ENCODE measurements at regions not wholly inside any gene's neighbourhood (a gene's known extent, or its start where the extent isn't known, plus 50 kb on each side); places are given as distances from the start of the nearest gene placed in this dataset.

DNA sequence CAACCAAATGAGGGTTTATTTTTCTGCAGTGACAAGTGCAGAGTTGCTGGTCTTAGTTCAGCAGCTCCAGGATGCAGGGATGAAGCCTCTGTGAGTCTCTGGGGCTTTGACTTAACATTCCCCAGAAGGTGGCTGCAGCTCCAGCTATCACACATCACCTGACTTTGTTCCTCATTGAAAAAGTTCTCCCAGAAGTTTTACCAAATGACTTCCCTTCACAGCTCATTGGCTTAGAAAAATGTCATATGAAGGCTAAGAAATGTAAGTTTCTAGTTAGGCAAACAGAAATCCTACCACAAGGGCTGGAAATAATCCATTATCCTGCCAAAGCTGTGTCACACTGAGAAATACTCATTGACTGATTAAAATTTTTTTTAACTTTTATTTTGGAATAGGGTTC lies 184.9 kb downstream of the MINAR1 start:
- TF ChIP-seq, protein P1, sequence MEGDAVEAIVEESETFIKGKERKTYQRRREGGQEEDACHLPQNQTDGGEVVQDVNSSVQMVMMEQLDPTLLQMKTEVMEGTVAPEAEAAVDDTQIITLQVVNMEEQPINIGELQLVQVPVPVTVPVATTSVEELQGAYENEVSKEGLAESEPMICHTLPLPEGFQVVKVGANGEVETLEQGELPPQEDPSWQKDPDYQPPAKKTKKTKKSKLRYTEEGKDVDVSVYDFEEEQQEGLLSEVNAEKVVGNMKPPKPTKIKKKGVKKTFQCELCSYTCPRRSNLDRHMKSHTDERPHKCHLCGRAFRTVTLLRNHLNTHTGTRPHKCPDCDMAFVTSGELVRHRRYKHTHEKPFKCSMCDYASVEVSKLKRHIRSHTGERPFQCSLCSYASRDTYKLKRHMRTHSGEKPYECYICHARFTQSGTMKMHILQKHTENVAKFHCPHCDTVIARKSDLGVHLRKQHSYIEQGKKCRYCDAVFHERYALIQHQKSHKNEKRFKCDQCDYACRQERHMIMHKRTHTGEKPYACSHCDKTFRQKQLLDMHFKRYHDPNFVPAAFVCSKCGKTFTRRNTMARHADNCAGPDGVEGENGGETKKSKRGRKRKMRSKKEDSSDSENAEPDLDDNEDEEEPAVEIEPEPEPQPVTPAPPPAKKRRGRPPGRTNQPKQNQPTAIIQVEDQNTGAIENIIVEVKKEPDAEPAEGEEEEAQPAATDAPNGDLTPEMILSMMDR (IDR thresholded peaks at IDR 0.05) = no peak
- no peak for TF ChIP-seq POLR2A (IDR thresholded peaks at IDR 0.05)
